Stimulated activated naive CD8-positive, alpha-beta T cell treated with anti-CD3 and anti-CD28 coated beads, Interleukin-15, Interleukin-2, amounts not matched to agents 100 U/mL and 50 U/mL, for 24 hours (primary cell): ENCODE measurements at regions not wholly inside any gene's neighbourhood (a gene's known extent, or its start where the extent isn't known, plus 50 kb on each side); places are given as distances from the start of the nearest gene placed in this dataset.
A peak's percentile ranks its signal among the peaks of the same experiment; 100 is the strongest.
"Not testable (repeated sequence)": the region's sequence is repeated elsewhere in the genome, so short reads cannot be mapped to it uniquely, and the experiment has no call there.

Experiments used
- ATAC-seq: fragments of 150-1000 bp; cut with Tn5 transposase; one replicate; pipeline ENCODE4 v1.10.0; 2021
- DNase-seq: peaks from one replicate; pipeline ENCODE4 v3.0.0; 2021

DNA sequence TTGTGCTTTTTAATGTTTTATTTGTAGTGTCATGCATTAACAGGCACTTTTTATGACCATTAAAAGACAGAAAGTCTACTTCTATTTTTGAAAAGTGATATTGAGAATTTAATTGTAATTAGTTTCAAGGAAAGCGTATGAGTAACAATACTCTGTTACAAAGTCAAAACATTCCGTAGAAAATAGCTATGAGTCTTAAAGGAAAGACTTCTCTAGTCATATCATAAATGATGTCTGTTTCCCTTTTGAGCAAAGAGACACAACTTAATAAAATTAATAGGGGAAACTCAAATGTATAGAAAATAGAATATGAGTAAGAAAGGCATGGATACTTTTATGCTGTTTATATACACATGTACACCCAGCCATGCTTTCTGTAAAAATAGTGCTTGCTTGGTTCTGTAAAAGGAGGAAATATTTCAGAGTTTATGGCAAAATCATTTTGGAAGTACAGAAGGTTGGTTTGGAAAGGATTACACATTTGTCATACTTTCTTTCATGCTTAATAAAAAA, 107.8 kb upstream of the AHI1 start:
- ATAC-seq, result peak; percentile 29
- DNase-seq, result no peak

GRCh38 chr6:135606392-135606791, 108.9 kb upstream of the AHI1 start:
- ATAC-seq, result no peak
- DNase-seq, result no peak

GRCh38 chr6:135608031-135608430, 110.5 kb upstream of the AHI1 start:
- ATAC-seq (peak; percentile 49), DNase-seq (no peak)

DNA sequence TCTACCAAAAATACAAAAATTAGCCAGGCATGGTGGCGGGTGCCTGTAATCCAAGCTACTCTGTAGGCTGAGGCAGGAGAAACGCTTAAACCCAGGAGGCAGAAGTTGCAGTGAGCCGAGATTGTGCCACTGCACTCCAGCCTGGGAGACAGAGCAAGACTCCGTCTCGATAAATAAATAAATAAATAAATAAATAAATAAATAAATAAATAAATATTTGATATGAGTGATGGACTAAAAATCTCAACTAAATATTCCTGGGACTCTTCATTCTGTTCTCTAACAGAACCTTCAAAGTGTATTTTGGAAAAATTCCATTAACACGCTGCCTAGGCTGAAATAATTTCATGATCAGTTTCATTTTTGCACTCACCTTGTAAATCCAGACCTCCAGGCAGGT, 112.7 kb upstream of the AHI1 start:
- not testable (repeated sequence) for ATAC-seq, DNase-seq

- ATAC-seq (no peak), DNase-seq (no peak)
Observed at GRCh38 chr6:135616655-135617054, 119.1 kb upstream of the AHI1 start.

GRCh38 chr6:135617222-135617621, 119.7 kb upstream of the AHI1 start:
- ATAC-seq (no peak), DNase-seq (no peak)

- no peak for DNase-seq
- no peak for ATAC-seq
Observed at GRCh38 chr6:135622081-135622480, 124.5 kb upstream of the AHI1 start.

- ATAC-seq (no peak), DNase-seq (no peak)
Observed at GRCh38 chr6:135623979-135624378, 126.4 kb upstream of the AHI1 start.

GRCh38 chr6:135624402-135625295, 127.1 kb upstream of the AHI1 start:
- ATAC-seq, result peak; percentile 78
- no peak for DNase-seq

DNA sequence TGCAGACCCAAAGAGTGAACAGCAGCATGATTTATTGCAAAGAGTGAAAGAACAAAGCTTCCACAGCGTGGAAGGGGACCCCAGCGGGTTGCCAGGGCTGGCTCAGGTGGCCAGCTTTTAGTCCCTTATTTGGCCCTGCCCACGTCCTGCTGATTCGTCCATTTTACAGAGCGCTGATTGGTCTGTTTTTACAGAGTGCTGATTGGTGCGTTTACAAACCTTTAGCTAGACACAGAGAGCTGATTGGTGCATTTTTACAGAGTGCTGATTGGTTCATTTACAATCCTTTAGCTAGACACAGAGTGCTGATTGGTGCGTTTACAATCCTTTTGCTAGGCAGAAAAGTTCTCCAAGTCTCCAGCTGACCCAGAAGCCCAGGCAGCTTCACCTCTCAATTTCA, 128.5 kb upstream of the AHI1 start:
- not testable (repeated sequence) for DNase-seq, ATAC-seq

DNA sequence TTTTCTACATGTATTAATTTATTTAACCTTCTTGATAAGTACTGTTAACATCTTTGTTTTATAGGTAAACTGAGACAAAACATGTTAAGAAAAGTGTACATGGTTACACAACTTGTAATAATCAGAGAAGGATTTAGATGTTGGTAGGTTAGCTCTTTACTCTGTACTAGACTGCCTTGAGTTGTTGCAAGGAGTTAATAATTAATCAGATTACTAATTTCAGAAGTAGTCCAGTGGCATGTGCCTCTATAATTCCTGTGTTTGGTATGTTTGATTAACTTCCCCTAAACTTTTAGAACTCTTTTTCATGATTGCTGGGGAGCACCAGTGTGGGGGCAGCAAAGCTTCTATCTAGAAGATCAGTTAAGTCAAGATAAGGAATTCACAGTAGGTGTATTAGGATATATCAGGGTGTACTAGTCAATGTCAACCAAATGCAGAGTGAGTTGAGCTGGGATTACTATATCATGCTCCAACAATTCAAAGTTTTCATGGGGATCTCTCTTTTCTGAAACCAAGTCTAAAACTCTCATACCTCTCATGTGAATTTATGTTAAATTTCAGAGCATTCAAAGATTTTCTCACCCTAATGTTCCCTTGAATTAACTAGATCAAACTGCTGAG, 129.7 kb upstream of the AHI1 start:
- DNase-seq (no peak), ATAC-seq (no peak)

- ATAC-seq (no peak), DNase-seq (no peak)
Observed at GRCh38 chr6:135630789-135631376, 133.3 kb upstream of the AHI1 start.

- ATAC-seq (no peak), DNase-seq (no peak)
Observed at GRCh38 chr6:135631821-135632220, 134.3 kb upstream of the AHI1 start.

DNA sequence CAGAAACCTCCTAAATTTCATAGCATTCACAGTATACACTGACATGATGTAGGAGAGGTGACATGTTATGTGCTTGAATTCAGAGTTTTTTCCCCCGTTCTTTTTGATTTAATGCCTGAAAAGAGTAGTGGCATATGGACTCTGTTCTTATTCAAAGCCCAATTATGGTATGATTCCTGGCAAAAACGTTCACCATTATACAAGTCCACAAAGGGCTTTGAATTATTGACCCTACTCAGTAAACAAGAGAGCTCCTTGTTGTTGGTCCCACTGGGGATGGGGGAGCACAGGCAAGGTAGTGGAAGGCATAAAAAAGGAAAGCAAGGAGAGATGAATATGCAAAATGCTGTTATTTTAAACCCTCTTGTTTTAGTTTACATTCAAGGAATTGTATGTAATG, 136.0 kb upstream of the AHI1 start:
- no peak for DNase-seq
- ATAC-seq, result no peak

- ATAC-seq (no peak), DNase-seq (no peak)
Observed at GRCh38 chr6:135637701-135638100, 140.2 kb upstream of the AHI1 start.

GRCh38 chr6:135638108-135638507, 140.6 kb upstream of the AHI1 start:
- DNase-seq (no peak), ATAC-seq (no peak)

DNA sequence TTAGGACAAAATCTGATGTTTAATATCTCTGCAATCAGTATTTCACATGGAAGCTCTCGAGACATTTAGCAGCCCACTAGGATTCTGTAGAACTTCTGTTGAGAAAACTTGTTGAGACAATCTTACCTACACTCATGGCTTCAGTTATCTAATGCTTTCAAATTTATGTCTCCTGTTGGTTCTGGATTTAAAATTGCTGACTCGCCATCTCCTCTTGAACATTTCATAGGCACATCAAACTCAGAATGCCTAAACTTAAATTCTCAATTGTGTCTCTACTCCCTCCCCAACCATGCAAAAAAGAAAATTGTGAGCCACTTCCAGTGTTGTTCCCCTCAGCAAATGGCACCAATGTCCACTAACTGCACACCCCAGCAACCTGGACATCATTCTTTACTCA, 142.5 kb upstream of the AHI1 start:
- no peak for DNase-seq
- no peak for ATAC-seq

DNA sequence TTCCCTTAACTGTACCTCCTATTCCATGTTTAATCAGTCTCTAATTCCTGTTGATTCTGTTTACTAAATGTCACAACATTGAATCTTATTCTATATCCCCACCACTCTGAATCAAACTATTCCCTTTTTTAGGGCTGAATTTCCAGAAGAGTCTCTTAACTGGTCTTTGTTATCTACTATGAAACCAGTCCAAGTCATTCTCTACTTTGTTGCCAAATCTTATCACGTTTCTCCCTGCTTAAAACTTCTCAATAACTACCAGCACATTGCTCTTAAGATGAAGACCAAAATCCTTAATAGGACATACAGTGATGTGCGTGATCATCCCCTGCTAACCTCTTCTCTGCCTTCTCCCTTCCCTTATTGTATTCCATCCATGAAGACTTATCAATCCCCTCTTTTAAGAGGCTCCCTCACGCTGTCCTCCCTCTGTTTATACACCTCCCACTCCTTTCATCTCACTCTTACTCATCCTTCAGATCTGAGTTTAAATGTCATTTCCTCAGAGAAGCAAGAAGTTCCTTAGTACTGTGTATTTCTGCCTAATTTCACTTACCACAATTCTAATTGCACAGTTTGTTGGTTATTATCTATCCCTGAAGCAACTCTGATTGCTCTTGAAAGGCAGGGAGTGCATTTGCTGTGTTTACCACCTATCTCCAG, 143.0 kb upstream of the AHI1 start:
- ATAC-seq (peak; percentile 95), DNase-seq (no peak)

DNA sequence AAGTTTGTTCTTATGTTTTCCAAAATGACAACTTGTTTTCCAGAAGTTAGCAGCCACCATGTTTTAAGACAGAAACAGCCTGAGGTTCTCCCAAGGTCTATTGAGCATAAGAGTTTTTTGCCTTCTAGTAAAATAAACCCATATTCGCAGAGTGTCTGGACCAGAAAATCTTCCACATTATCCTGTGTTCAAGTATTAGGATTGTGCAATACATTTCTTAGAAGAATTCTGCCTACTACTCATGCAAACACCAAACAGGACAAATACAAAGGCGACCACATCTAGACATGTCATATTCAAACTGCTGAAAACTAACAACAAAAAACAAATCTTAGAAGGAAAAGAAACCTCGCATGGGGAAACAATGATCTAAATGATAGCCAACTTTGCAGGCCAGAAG, 145.4 kb upstream of the AHI1 start:
- ATAC-seq (no peak), DNase-seq (no peak)

GRCh38 chr6:135644394-135644793, 146.9 kb upstream of the AHI1 start:
- DNase-seq (no peak), ATAC-seq (no peak)

DNA sequence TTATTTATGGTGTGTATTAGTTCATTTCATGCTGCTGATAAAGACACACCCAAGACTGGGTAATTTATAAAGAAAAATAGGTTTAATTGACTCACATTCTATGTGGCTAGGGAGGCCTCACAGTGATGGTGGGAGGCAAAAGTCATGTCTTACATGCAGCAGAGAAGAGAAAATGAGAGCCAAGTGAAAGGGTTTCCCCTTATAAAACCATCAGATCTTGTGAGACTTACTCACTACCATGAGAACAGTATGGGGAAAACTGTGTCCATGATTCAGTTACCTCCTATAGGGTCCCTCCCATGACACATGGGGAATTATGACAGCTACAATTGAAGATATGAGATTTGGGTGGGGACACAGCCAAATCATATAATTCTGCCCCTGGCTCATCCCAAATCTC, 150.0 kb upstream of the AHI1 start:
- DNase-seq, result no peak
- ATAC-seq, result peak; percentile 96

GRCh38 chr6:135651964-135652755, 154.6 kb upstream of the AHI1 start:
- no peak for DNase-seq
- ATAC-seq, result no peak
